ENCODE measurements at regions not wholly inside any gene's neighbourhood (a gene's known extent, or its start where the extent isn't known, plus 50 kb on each side); places are given as distances from the start of the nearest gene placed in this dataset.

- no peak for TF ChIP-seq CTCF (IDR thresholded peaks at IDR 0.05; ENCODE audit: unreplicated experiment in 3 of 3)
- Mint-ChIP-seq H3K27ac (no peak overlapping the region), H3K9me3 (peaks cover 19% of the 10 kb centered on the region), H3K4me1 (peaks cover 15% of the 10 kb centered on the region), H3K36me3 (ENCODE audit: low read depth) (peaks cover 3% of the 10 kb centered on the region), H3K4me3 (no peak overlapping the region), H3K27me3 (ENCODE audit: low read depth) (peaks cover 3% of the 10 kb centered on the region)
Measured at GRCh38 chr6:71114986-71115385, 158.1 kb upstream of the B3GAT2 start.

- Mint-ChIP-seq H3K27me3 (ENCODE audit: low read depth) (peaks cover 5% of the 10 kb centered on the region), H3K4me1 (peaks cover 13% of the 10 kb centered on the region), H3K4me3 (no peak overlapping the region), H3K36me3 (ENCODE audit: low read depth) (peaks cover 4% of the 10 kb centered on the region), H3K27ac (no peak overlapping the region), H3K9me3 (peaks cover 31% of the 10 kb centered on the region)
- TF ChIP-seq CTCF (IDR thresholded peaks at IDR 0.05; ENCODE audit: unreplicated experiment in 3 of 3) = no peak
Measured at GRCh38 chr6:71119560-71119959, 162.7 kb upstream of the B3GAT2 start.

GRCh38 chr6:71123051-71123450 lies 165.6 kb upstream of the OGFRL1 start:
- no peak overlapping the region for H3K4me3 Mint-ChIP-seq
- peaks cover 13% of the 10 kb centered on the region for H3K4me1 Mint-ChIP-seq

GRCh38 chr6:71124340-71124739 lies 164.3 kb upstream of the OGFRL1 start:
- H3K4me1 Mint-ChIP-seq = peaks cover 13% of the 10 kb centered on the region
- peaks cover 5% of the 10 kb centered on the region for H3K27me3 Mint-ChIP-seq (ENCODE audit: low read depth)
- H3K36me3 Mint-ChIP-seq (ENCODE audit: low read depth) = peaks cover 4% of the 10 kb centered on the region
- TF ChIP-seq CTCF (IDR thresholded peaks at IDR 0.05; ENCODE audit: unreplicated experiment in 3 of 3) = no peak
- H3K27ac Mint-ChIP-seq = no peak overlapping the region
- no peak overlapping the region for H3K4me3 Mint-ChIP-seq
- H3K9me3 Mint-ChIP-seq = peaks cover 28% of the 10 kb centered on the region

More at GRCh38 chr6:71123051-71123450, 165.6 kb upstream of the OGFRL1 start:
- H3K27me3 Mint-ChIP-seq (ENCODE audit: low read depth) = peaks cover 5% of the 10 kb centered on the region
- no peak for TF ChIP-seq CTCF (IDR thresholded peaks at IDR 0.05; ENCODE audit: unreplicated experiment in 3 of 3)
- peaks cover 37% of the 10 kb centered on the region for H3K9me3 Mint-ChIP-seq
- peaks cover 4% of the 10 kb centered on the region for H3K36me3 Mint-ChIP-seq (ENCODE audit: low read depth)
- H3K27ac Mint-ChIP-seq = no peak overlapping the region

- Mint-ChIP-seq H3K4me3 (no peak overlapping the region), H3K9me3 (peaks cover 19% of the 10 kb centered on the region), H3K27me3 (ENCODE audit: low read depth) (peaks cover 5% of the 10 kb centered on the region), H3K36me3 (ENCODE audit: low read depth) (no peaks in the 10 kb centered on the region), H3K27ac (no peak overlapping the region), H3K4me1 (peaks cover 13% of the 10 kb centered on the region)
- TF ChIP-seq CTCF (IDR thresholded peaks at IDR 0.05; ENCODE audit: unreplicated experiment in 3 of 3) = no peak
Measured at GRCh38 chr6:71125216-71125615, 163.4 kb upstream of the OGFRL1 start.

GRCh38 chr6:71126506-71126905 lies 162.1 kb upstream of the OGFRL1 start:
- peaks cover 3% of the 10 kb centered on the region for H3K36me3 Mint-ChIP-seq (ENCODE audit: low read depth)
- peaks cover 5% of the 10 kb centered on the region for H3K27me3 Mint-ChIP-seq (ENCODE audit: low read depth)
- peaks cover 15% of the 10 kb centered on the region for H3K9me3 Mint-ChIP-seq
- no peak overlapping the region for H3K27ac Mint-ChIP-seq
- H3K4me3 Mint-ChIP-seq = no peak overlapping the region
- H3K4me1 Mint-ChIP-seq = peaks cover 13% of the 10 kb centered on the region
- TF ChIP-seq CTCF (IDR thresholded peaks at IDR 0.05; ENCODE audit: unreplicated experiment in 3 of 3) = no peak

Measured in nephron (organoid).